ENCODE measurements at regions not wholly inside any gene's neighbourhood (a gene's known extent, or its start where the extent isn't known, plus 50 kb on each side); places are given as distances from the start of the nearest gene placed in this dataset.
"Not testable (repeated sequence)": the region's sequence is repeated elsewhere in the genome, so short reads cannot be mapped to it uniquely, and the experiment has no call there.

DNA sequence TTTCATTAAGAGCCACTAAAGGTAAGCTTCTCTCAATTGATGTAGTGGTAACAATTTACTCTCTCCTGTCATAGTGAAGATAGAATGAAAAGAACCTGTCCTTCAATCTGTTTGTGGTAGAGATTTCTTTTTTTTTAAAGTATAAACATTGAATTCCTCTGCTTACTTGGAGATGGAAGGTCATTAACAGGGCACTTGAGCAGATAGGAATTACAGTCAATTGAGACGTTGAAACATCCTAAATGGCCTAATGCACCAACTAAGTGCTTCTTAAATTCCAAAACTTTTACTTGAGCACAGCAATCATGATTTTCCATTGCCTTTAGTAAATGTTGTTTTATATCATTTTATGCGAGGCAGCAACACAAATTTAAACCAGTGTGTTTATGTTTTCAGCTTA is 241.4 kb downstream of the FOXG1 start:
- TF ChIP-seq, protein P1, sequence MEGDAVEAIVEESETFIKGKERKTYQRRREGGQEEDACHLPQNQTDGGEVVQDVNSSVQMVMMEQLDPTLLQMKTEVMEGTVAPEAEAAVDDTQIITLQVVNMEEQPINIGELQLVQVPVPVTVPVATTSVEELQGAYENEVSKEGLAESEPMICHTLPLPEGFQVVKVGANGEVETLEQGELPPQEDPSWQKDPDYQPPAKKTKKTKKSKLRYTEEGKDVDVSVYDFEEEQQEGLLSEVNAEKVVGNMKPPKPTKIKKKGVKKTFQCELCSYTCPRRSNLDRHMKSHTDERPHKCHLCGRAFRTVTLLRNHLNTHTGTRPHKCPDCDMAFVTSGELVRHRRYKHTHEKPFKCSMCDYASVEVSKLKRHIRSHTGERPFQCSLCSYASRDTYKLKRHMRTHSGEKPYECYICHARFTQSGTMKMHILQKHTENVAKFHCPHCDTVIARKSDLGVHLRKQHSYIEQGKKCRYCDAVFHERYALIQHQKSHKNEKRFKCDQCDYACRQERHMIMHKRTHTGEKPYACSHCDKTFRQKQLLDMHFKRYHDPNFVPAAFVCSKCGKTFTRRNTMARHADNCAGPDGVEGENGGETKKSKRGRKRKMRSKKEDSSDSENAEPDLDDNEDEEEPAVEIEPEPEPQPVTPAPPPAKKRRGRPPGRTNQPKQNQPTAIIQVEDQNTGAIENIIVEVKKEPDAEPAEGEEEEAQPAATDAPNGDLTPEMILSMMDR (IDR thresholded peaks at IDR 0.05; ENCODE audit: low read depth, low read length): no peak
- TF ChIP-seq EZH2phosphoT487 (IDR thresholded peaks at IDR 0.05; ENCODE audit: low read depth): no peak
- no peaks in the 10 kb centered on the region for H3K27me3 ChIP-seq (ENCODE audit: low read depth, low read length)
- no peak overlapping the region for H3K4me2 ChIP-seq (ENCODE audit: low read length)
- H3K9me3 ChIP-seq (ENCODE audit: insufficient read depth, low read length): no peaks in the 10 kb centered on the region
- no peak overlapping the region for H3K27ac ChIP-seq (ENCODE audit: low read length)
- no peaks in the 10 kb centered on the region for H3K79me2 ChIP-seq (ENCODE audit: low read length)
- H3K4me3 ChIP-seq (ENCODE audit: low read length): no peak overlapping the region
- no peaks in the 10 kb centered on the region for H3K36me3 ChIP-seq (replicated peaks; ENCODE audit: low read depth, low read length)
- H2AFZ ChIP-seq (ENCODE audit: low read depth, low read length): no peak overlapping the region
- no peaks in the 10 kb centered on the region for H4K20me1 ChIP-seq (ENCODE audit: insufficient read depth, low read length)
- no peaks in the 10 kb centered on the region for H3K4me1 ChIP-seq (ENCODE audit: low read length)
- H3K9ac ChIP-seq (ENCODE audit: low read length): no peak overlapping the region

DNA sequence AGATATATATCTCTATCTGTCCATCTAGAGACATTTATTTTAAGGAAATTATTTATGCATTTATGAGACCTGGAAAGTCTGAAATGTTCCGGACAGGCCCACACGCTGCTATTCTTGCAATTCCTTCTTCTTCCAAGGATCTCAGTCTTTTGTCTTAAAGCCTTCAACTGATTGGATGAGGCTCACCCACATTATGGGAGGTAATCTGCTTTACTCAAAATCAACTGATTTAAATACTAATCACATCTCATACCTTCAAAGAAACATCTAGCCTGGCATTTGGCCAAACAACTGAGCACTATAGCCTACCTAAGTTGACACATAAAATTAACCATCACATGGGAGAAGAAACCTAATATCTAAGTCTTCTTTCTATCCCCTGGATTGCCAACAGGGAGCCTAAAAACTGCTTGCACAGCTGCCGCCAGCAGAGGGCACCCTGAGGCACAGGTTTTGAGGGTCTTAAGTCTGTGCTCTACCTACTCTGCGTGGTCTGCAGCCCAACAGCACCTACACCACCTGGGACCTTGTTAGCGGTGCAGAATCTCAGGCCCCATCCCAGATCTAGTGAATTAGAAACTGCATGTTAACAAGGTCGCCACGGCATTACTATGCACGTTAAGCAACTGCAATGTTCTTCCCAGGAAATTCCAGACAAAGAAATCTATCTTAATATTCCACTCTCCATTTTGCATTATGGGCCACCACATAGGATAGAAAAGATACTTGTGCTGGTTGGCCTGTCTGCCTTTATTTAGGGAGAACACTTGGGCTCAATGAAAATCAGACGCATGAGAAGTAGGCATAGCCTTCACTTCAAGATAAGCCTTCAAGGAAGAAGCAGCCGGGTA is 249.7 kb downstream of the FOXG1 start:
- H3K9ac ChIP-seq (ENCODE audit: low read length): no peak overlapping the region
- no peaks in the 10 kb centered on the region for H3K4me1 ChIP-seq (ENCODE audit: low read length)
- no peaks in the 10 kb centered on the region for H3K27me3 ChIP-seq (ENCODE audit: low read depth, low read length)
- H3K4me2 ChIP-seq (ENCODE audit: low read length): peak overlapping the region; percentile 29
- no peak overlapping the region for H2AFZ ChIP-seq (ENCODE audit: low read depth, low read length)
- H3K36me3 ChIP-seq (replicated peaks; ENCODE audit: low read depth, low read length): no peaks in the 10 kb centered on the region
- no peaks in the 10 kb centered on the region for H3K79me2 ChIP-seq (ENCODE audit: low read length)
- no peak overlapping the region for H3K27ac ChIP-seq (ENCODE audit: low read length)
- no peak overlapping the region for H3K4me3 ChIP-seq (ENCODE audit: low read length)
- H4K20me1 ChIP-seq (ENCODE audit: insufficient read depth, low read length): no peaks in the 10 kb centered on the region
- TF ChIP-seq, protein P1 (IDR thresholded peaks at IDR 0.05; ENCODE audit: low read depth, low read length): peak; percentile 91
- TF ChIP-seq EZH2phosphoT487 (IDR thresholded peaks at IDR 0.05; ENCODE audit: low read depth): no peak
- H3K9me3 ChIP-seq (ENCODE audit: insufficient read depth, low read length): no peaks in the 10 kb centered on the region

DNA sequence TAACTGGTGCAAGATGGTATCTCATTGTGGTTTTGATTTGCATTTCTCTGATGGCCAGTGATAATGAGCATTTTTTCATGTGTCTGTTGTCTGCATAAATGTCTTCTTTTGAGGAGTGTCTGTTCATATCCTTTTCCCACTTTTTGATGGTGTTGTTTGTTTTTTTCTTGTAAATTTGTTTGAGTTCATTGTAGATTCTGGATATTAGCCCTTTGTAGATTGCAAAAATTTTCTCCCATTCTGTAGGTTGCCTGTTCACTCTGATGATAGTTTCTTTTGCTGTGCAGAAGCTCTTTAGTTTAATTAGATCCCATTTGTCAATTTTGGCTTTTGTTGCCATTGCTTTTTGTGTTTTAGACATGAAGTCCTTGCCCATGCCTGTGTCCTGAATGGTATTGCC is 256.9 kb downstream of the FOXG1 start:
- H3K79me2 ChIP-seq (ENCODE audit: low read length); H4K20me1 ChIP-seq (ENCODE audit: insufficient read depth, low read length); H3K27me3 ChIP-seq (ENCODE audit: low read depth, low read length); H3K36me3 ChIP-seq (replicated peaks; ENCODE audit: low read depth, low read length); H3K4me1 ChIP-seq (ENCODE audit: low read length); H3K9me3 ChIP-seq (ENCODE audit: insufficient read depth, low read length); H3K9ac ChIP-seq (ENCODE audit: low read length); H3K4me2 ChIP-seq (ENCODE audit: low read length); H3K4me3 ChIP-seq (ENCODE audit: low read length); H3K27ac ChIP-seq (ENCODE audit: low read length); H2AFZ ChIP-seq (ENCODE audit: low read depth, low read length): not testable (repeated sequence)

- not testable (repeated sequence) for H2AFZ ChIP-seq (ENCODE audit: low read depth, low read length); H3K4me2 ChIP-seq (ENCODE audit: low read length); H3K9me3 ChIP-seq (ENCODE audit: insufficient read depth, low read length); H3K27ac ChIP-seq (ENCODE audit: low read length); H3K4me3 ChIP-seq (ENCODE audit: low read length); H3K4me1 ChIP-seq (ENCODE audit: low read length); H3K36me3 ChIP-seq (replicated peaks; ENCODE audit: low read depth, low read length); H3K79me2 ChIP-seq (ENCODE audit: low read length); H3K9ac ChIP-seq (ENCODE audit: low read length); H4K20me1 ChIP-seq (ENCODE audit: insufficient read depth, low read length); H3K27me3 ChIP-seq (ENCODE audit: low read depth, low read length)
Measured at GRCh38 chr14:29027441-29027840, 260.9 kb downstream of the FOXG1 start.

DNA sequence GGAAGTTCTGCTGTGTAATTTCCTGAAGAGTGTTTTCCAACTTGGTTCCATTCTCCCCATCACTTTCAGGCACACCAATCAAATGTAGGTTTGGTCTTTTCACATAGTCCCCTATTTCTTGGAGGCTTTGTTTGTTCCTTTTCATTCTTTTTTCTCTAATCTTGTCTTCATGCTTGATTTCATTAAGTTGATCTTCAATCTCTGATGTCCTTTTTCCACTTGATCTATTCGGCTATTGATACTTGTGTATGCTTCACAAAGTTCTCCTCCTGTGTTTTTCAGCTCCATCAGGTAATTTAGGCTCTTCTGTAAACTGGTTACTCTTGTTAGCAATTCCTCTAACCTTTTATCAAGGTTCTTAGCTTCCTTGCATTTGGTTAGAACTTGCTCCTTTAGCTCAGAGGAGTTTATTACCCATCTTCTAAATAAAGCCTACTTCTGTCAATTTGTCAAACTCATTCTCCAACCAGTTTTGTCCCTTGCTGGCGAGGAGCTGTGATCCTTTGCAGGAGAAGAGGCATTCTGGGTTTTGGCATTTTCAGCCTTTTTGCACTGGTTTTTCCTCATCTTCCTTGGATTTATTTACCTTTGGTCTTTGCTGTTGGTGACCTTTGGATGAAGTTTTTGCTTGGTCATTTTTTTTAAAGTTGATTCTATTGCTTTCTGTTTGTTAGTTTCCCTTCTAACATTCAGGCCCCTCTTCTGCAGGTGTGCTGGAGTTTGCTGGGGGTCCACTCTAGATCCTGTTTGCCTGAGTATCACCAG is 261.5 kb downstream of the FOXG1 start:
- not testable (repeated sequence) for H4K20me1 ChIP-seq (ENCODE audit: insufficient read depth, low read length); H3K27me3 ChIP-seq (ENCODE audit: low read depth, low read length); H2AFZ ChIP-seq (ENCODE audit: low read depth, low read length); H3K4me1 ChIP-seq (ENCODE audit: low read length); H3K27ac ChIP-seq (ENCODE audit: low read length); H3K4me3 ChIP-seq (ENCODE audit: low read length); H3K9me3 ChIP-seq (ENCODE audit: insufficient read depth, low read length); H3K4me2 ChIP-seq (ENCODE audit: low read length); H3K9ac ChIP-seq (ENCODE audit: low read length); H3K79me2 ChIP-seq (ENCODE audit: low read length); H3K36me3 ChIP-seq (replicated peaks; ENCODE audit: low read depth, low read length)

Measured in OCI-LY3 (cell line).